ENCODE measurements at regions not wholly inside any gene's neighbourhood (a gene's known extent, or its start where the extent isn't known, plus 50 kb on each side); places are given as distances from the start of the nearest gene placed in this dataset.

- peak; percentile 11 for DNase-seq (ENCODE audit: low read depth, low spot score)
These were observed 260.0 kb downstream of the NR2F1-AS1 start for GRCh38 chr5:93320920-93321445.

- no peak for DNase-seq (ENCODE audit: low read depth, low spot score)
These were observed 267.3 kb downstream of the NR2F1-AS1 start for GRCh38 chr5:93313672-93314071.

GRCh38 chr5:93311881-93312280, 269.1 kb downstream of the NR2F1-AS1 start:
- no peak for DNase-seq (ENCODE audit: low read depth, low spot score)

- no peak for DNase-seq (ENCODE audit: low read depth, low spot score)
These were observed 273.5 kb downstream of the NR2F1-AS1 start for GRCh38 chr5:93307557-93307956.

- DNase-seq (ENCODE audit: low read depth, low spot score): no peak
These were observed 275.0 kb downstream of the NR2F1-AS1 start for GRCh38 chr5:93305984-93306383.

GRCh38 chr5:93304456-93305250, 276.4 kb downstream of the NR2F1-AS1 start:
- no peak for DNase-seq (ENCODE audit: low read depth, low spot score)

GRCh38 chr5:93303291-93303691, 277.7 kb downstream of the NR2F1-AS1 start:
- peak; percentile 61 for DNase-seq (ENCODE audit: low read depth, low spot score)

- peak; percentile 31 for DNase-seq (ENCODE audit: low read depth, low spot score)
These were observed 278.3 kb downstream of the NR2F1-AS1 start for GRCh38 chr5:93302711-93303110.

GRCh38 chr5:93300945-93301344, 280.1 kb downstream of the NR2F1-AS1 start:
- DNase-seq (ENCODE audit: low read depth, low spot score): no peak

GRCh38 chr5:93300309-93300923, 280.6 kb downstream of the NR2F1-AS1 start:
- no peak for DNase-seq (ENCODE audit: low read depth, low spot score)

GRCh38 chr5:93299681-93300308, 281.2 kb downstream of the NR2F1-AS1 start:
- peak; percentile 94 for DNase-seq (ENCODE audit: low read depth, low spot score)

GRCh38 chr5:93297116-93297515, 283.9 kb downstream of the NR2F1-AS1 start:
- no peak for DNase-seq (ENCODE audit: low read depth, low spot score)

- no peak for DNase-seq (ENCODE audit: low read depth, low spot score)
These were observed 284.7 kb downstream of the NR2F1-AS1 start for GRCh38 chr5:93296338-93296737.

GRCh38 chr5:93294996-93295395, 286.0 kb downstream of the NR2F1-AS1 start:
- DNase-seq (ENCODE audit: low read depth, low spot score): no peak

GRCh38 chr5:93294199-93294598, 286.8 kb downstream of the NR2F1-AS1 start:
- peak; percentile 53 for DNase-seq (ENCODE audit: low read depth, low spot score)

GRCh38 chr5:93289942-93290341, 291.1 kb downstream of the NR2F1-AS1 start:
- DNase-seq (ENCODE audit: low read depth, low spot score): no peak

- no peak for DNase-seq (ENCODE audit: low read depth, low spot score)
These were observed 295.6 kb downstream of the NR2F1-AS1 start for GRCh38 chr5:93285461-93285860.

GRCh38 chr5:93281980-93282772, 298.8 kb downstream of the NR2F1-AS1 start:
- DNase-seq (ENCODE audit: low read depth, low spot score): no peak

- no peak for DNase-seq (ENCODE audit: low read depth, low spot score)
These were observed 300.5 kb downstream of the NR2F1-AS1 start for GRCh38 chr5:93280518-93280917.

- no peak for DNase-seq (ENCODE audit: low read depth, low spot score)
These were observed 301.6 kb downstream of the NR2F1-AS1 start for GRCh38 chr5:93279296-93279963.

GRCh38 chr5:93278896-93279295, 302.1 kb downstream of the NR2F1-AS1 start:
- no peak for DNase-seq (ENCODE audit: low read depth, low spot score)
